Liver (tissue), 3 donors: ENCODE measurements at regions not wholly inside any gene's neighbourhood (a gene's known extent, or its start where the extent isn't known, plus 50 kb on each side); places are given as distances from the start of the nearest gene placed in this dataset.

Experiments used
- EGR1 ChIP-seq, 2 donors: IDR thresholded peaks; 2 replicates each; pipeline ENCODE4 v1.6.1; 2016 to 2018; ENCODE audit warnings: antibody characterized with exemption in 2 of 2, low read depth in 2 of 2
- FOXA1 ChIP-seq: IDR thresholded peaks from 2 replicates; pipeline ENCODE4 v1.6.1; 2016; ENCODE audit warnings: antibody characterized with exemption
- JUND ChIP-seq, 2 donors: IDR thresholded peaks; 2 replicates each; pipeline ENCODE4 v1.6.1; 2016; ENCODE audit warnings: antibody characterized with exemption in 2 of 2
- RAD21 ChIP-seq, 2 donors: IDR thresholded peaks; 2 replicates each; pipeline ENCODE4 v1.6.1; 2016; ENCODE audit warnings: antibody characterized with exemption in 2 of 2, mild to moderate bottlenecking in 2 of 2
- TAF1 ChIP-seq: conservative IDR thresholded peaks from 2 replicates; pipeline ENCODE4 v1.6.1; 2016; ENCODE audit warnings: antibody characterized with exemption, mild to moderate bottlenecking
- YY1 ChIP-seq: IDR thresholded peaks from 2 replicates; pipeline ENCODE4 v1.6.1; 2016; ENCODE audit warnings: antibody characterized with exemption, mild to moderate bottlenecking
- TF ChIP-seq, protein P1 (sequence below): fragments of 150-350 bp; IDR thresholded peaks from 2 replicates; pipeline ENCODE4 v1.5.1; 2017; ENCODE audit warnings: improper control_type of control experiment, low read depth, low read length; ENCODE audit not compliant: missing input control
- TF ChIP-seq, protein P2 (sequence below): IDR thresholded peaks from 2 replicates; pipeline ENCODE4 v1.6.1; 2016; ENCODE audit warnings: antibody characterized with exemption
- TF ChIP-seq, protein P3 (sequence below): IDR thresholded peaks from 2 replicates; pipeline ENCODE4 v1.6.1; 2016; ENCODE audit warnings: antibody characterized with exemption
- donor health status: healthy.
- donor health status: healthy.

DNA sequence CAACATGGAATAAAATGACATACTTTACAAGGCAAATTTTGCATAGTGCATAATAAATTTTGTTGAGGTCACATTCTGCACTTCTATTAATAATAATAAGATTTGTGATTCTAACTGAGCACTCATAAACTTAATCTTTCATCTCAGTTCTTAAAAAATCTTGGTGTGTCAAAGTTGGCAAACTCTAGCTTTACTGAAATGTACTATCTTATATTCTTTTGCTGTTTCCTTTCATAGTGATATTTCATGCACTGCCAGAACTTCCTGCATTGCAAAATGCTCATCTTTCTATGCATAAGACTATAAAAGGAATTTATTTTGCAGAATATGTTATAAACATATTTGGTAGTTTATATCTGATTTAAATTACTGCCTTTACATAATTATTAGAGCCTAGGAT, 797.6 kb downstream of the ADGRL2 start:
- TF ChIP-seq, protein P1, sequence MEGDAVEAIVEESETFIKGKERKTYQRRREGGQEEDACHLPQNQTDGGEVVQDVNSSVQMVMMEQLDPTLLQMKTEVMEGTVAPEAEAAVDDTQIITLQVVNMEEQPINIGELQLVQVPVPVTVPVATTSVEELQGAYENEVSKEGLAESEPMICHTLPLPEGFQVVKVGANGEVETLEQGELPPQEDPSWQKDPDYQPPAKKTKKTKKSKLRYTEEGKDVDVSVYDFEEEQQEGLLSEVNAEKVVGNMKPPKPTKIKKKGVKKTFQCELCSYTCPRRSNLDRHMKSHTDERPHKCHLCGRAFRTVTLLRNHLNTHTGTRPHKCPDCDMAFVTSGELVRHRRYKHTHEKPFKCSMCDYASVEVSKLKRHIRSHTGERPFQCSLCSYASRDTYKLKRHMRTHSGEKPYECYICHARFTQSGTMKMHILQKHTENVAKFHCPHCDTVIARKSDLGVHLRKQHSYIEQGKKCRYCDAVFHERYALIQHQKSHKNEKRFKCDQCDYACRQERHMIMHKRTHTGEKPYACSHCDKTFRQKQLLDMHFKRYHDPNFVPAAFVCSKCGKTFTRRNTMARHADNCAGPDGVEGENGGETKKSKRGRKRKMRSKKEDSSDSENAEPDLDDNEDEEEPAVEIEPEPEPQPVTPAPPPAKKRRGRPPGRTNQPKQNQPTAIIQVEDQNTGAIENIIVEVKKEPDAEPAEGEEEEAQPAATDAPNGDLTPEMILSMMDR = no peak
- TF ChIP-seq FOXA1 = no peak
- no peak for TF ChIP-seq JUND (IDR thresholded peaks at IDR 0.05)
- TF ChIP-seq EGR1 (IDR thresholded peaks at IDR 0.05; ENCODE audit: low read depth in 2 of 2) = no peak
- TF ChIP-seq, protein P2, sequence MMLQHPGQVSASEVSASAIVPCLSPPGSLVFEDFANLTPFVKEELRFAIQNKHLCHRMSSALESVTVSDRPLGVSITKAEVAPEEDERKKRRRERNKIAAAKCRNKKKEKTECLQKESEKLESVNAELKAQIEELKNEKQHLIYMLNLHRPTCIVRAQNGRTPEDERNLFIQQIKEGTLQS = no peak
- no peak for TF ChIP-seq TAF1
- no peak for TF ChIP-seq YY1
- TF ChIP-seq RAD21 (IDR thresholded peaks at IDR 0.05) = no peak
- TF ChIP-seq, protein P3, sequence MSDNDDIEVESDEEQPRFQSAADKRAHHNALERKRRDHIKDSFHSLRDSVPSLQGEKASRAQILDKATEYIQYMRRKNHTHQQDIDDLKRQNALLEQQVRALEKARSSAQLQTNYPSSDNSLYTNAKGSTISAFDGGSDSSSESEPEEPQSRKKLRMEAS = no peak
